WTC11 (cell line): ENCODE measurements at regions not wholly inside any gene's neighbourhood (a gene's known extent, or its start where the extent isn't known, plus 50 kb on each side); places are given as distances from the start of the nearest gene placed in this dataset.

Experiments used
- CTCF ChIP-seq: fragments of 200-600 bp; IDR thresholded peaks from 2 replicates; pipeline ENCODE4 v1.8.0; 2022; ENCODE audit warnings: antibody characterized with exemption
- E2F5 ChIP-seq: sonication (generic); formaldehyde crosslinking; IDR thresholded peaks from 2 replicates; pipeline ENCODE4 v1.8.1; 2022; ENCODE audit warnings: mild to moderate bottlenecking, moderate library complexity, missing genetic modification reagents
- NFE2L1 ChIP-seq: sonication (generic); formaldehyde crosslinking; IDR thresholded peaks from 2 replicates; pipeline ENCODE4 v1.8.1; 2023; ENCODE audit warnings: missing genetic modification reagents
- ZNF138 ChIP-seq: sonication (generic); formaldehyde crosslinking; conservative IDR thresholded peaks from 2 replicates; pipeline ENCODE4 v1.8.1; 2022; ENCODE audit warnings: mild to moderate bottlenecking, moderate library complexity, missing genetic modification reagents

- no peak for TF ChIP-seq CTCF
- no peak for TF ChIP-seq E2F5 (CRISPR knock-in tag)
- TF ChIP-seq ZNF138 (CRISPR knock-in tag), result no peak
- TF ChIP-seq NFE2L1, result no peak
Measured at GRCh38 chr9:107600060-107600573, 110.5 kb upstream of the KLF4 start.
